ENCODE measurements at regions not wholly inside any gene's neighbourhood (a gene's known extent, or its start where the extent isn't known, plus 50 kb on each side); places are given as distances from the start of the nearest gene placed in this dataset.

DNA sequence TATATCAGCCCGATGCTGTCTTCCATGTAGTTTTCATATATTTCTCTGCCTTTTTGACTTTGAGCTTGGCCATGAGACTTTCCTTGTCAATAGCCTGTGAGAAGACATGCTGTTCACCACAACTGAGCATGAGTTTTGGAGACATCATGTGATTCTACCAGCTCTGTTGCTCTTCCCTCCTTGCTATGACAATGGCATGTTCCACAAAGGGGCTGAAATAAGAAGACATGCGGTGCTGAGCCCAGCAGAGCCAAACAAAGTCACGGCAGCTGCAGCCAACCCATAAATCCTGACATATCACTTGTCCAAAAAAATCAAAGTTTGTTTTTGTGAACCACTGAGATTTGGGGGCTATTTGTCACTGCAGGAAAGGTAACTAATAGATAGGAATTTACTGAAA lies 343.4 kb upstream of the KITLG start:
- TF ChIP-seq POLR2A (IDR thresholded peaks at IDR 0.05; ENCODE audit: low read length) (no peak), GATA1 (IDR thresholded peaks at IDR 0.05; ENCODE audit: low read depth, low read length) (no peak)
